ENCODE measurements at regions not wholly inside any gene's neighbourhood (a gene's known extent, or its start where the extent isn't known, plus 50 kb on each side); places are given as distances from the start of the nearest gene placed in this dataset.
A peak's percentile ranks its signal among the peaks of the same experiment; 100 is the strongest.

DNA sequence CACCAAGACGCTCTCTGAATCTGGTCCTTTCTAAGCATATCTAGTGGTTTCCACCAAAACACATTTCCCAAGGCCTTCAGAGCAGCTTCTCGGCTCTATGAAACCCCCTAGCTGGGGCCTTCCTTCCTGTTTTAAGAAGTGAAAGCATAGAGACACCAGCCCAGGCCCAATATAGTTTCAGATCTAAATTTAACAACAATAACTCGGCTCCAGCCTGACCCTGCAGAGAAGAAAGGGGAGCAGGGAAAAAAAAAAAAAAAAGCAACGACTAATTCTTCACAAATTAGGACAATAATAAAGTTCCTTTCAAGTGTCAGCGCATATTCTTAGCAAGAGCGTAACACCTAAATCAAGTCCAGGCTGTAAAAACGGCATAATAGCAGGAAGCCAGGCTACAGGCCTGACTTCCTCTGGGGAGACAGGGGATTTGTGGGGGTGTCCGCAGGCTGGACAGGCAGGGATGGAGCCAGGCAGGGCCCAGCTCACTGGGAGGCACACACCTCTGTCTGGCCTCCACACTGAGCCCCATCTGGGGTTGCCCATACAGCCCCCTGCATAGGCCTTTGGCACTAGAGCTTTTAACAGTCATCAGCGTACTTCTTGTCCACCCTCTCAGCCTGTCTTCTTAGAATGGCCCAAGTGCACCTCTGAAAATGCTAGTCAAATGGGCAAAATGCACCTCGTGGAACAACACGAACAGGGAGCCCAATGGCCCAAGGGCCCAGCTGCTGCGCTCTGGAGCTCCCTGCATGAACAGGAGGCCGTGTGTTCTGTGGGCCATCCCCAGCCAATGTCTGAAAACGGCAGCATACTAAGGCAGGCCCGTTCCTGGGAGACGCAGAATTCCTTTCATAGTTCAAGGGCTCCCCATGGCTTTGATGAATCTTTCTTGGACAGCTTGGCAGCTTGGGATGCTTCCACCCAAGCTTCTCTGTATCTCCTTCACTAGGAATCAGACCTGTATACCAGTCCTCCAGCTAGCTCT, 772.9 kb downstream of the MED13L start:
- no peak for DNase-seq

- no peak for DNase-seq
Observed at GRCh38 chr12:115500872-115501271, 776.6 kb downstream of the MED13L start.

DNA sequence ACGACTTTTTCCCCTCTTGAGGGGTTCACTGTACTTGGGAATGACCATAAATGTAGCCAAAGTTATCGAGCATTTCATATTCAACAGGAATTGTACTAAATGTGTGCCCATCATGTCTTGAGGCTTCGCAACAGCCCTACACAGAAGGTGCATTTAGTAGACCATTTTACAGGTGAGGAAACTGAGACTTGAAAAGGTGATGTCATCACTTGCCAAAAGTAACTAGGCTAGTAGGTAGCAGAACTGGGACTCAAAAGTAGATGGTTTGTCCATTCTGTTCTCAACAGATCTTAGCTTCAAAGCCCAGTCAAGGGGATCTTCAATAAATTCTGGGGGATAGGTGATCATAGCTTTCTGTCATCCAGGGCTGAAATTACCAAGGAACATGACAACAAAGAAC, 782.2 kb downstream of the MED13L start:
- no peak for DNase-seq

DNA sequence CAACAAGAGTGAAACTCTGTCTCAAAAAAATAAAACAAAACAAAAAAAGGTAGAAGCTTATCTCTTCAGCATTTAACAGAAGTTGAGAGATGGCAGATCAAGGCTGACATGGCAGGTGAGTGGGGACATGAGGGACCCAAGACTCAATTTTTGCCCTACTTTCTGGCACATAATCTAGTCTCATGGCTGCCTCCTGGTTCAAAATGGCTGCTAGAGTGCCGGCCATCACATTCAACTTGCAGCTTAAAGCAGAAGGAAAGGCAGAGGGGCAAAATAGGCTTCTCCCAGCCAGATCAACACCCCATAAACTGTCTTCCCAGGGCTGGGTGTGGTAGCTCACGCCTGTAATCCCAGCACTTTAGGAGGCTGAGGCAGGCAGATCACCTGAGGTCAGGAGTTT, 784.9 kb downstream of the MED13L start:
- DNase-seq, result no peak

- DNase-seq, result no peak
Observed at GRCh38 chr12:115491511-115492250, 785.8 kb downstream of the MED13L start.

DNA sequence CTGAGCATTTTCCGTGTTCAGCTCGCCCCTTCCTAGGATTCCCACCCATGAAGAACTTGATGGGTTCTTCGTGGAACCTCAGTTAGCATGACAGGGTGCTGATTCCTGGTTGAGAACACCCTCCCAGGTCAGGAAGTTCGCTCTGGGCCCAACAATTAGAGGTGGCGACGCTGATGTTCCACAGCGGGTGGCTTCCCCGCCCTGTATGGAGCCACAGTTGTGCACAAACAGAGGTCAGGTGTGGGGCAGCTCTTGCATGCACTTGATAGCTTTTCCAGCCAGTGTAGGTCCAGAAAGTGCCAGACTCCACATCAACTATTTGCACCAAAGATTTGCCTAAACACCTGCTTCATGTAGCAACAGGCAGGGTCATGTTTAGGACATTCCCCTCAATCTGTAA, 788.2 kb downstream of the MED13L start:
- no peak for DNase-seq

DNA sequence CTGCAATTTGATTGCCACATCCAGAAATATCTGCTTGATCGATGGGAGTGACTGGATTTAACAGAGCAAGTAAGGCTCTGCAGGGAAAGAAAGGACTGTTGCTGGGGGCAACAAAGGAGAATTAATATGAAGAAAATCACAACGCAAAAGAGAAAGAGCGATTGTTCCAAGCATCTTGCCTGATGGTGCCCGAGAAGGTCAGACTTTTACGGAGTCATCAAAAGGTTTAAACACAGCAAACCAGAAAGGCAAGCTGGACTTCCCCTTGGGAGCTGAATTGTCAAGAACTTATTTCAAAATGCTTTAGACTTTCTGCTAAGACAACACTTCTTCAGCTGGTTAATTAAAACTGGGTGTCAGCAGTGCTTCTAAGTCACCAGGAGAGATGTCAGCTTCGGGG, 791.5 kb downstream of the MED13L start:
- no peak for DNase-seq

GRCh38 chr12:115485503-115485902, 792.0 kb downstream of the MED13L start:
- no peak for DNase-seq

DNA sequence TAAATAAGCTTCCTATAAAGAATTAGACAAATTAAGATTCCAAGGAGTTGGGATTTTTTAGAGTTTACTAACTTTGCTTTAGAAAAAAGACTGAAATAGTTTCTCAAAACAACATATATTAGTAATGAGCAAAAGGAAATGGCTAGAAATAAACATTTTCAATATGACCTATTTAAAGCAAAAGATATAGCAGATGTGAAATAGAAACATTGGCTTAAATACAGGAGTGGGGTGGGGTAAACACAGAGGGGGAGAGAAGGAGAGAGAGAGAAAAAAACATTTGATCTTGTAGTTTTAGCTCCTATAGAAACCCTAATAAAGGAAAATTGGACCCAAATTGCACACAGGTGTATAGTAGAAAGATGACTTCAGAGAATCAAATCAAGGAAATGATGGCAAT, 794.5 kb downstream of the MED13L start:
- DNase-seq, result no peak

DNA sequence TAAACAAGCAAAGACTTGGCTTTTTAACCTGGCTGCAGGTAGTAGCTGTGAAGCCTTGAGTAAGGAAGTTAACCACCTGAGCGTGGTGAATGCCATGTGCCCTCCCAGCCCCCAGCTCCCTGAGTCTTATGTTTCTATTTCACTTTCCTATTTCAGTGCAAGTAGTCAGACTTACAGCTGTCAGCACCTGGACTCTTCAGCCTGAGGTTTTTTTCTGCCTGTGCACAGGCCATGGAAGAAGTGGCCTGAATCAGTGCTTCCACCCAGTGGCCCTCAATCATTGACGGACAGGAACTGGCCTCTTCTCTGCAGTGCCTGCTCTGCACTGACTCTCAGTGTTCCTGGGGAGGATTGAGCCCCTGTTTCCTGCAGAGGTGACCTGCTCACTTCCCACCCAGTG, 796.4 kb downstream of the MED13L start:
- no peak for DNase-seq

- no peak for DNase-seq
Observed at GRCh38 chr12:115478505-115478904, 794.5 kb upstream of the TBX3 start.

- no peak for DNase-seq
Observed at GRCh38 chr12:115474539-115475353, 790.8 kb upstream of the TBX3 start.

GRCh38 chr12:115473257-115473956, 789.4 kb upstream of the TBX3 start:
- DNase-seq, result no peak

GRCh38 chr12:115472852-115473251, 788.9 kb upstream of the TBX3 start:
- no peak for DNase-seq

- no peak for DNase-seq
Observed at GRCh38 chr12:115470977-115471376, 787.0 kb upstream of the TBX3 start.

DNA sequence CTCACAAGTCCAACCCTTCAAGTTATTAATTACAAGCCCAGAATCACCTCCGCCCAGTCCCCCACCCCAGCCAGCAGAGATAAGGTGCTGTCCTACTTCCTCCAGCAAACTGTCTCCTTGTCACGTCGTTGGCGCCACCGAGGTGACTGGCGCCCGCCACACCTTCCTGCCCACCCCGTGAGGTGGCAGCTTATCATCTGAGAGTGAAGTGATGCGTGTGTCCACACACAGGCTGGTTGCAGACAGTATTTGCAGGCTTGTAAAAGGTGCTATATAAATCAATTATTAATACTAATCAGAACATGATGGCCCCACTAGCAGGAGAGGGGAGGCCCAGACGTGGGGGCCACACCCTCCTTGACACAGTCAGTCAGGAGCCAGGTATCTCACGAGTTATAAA, 786.6 kb upstream of the TBX3 start:
- no peak for DNase-seq

DNA sequence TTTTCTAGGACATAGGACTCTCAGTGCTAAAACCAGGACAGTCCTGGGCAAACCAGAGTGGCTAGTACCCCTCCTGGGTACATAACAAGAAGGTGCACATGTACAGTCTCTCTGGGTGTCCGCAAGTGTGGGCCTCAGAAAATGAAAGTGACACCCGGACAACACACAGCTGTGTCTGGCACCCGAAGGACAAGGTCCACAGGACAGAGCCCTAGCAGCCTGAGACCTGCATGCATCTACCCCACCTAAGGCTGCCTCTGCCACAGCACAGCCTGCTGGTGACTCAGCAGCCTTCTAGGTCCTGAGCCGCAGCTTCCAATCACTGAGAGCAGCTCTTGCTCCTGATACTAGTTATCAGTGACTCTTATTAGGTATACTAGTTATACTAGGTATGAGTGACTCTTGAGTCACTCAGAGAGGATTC, 784.1 kb upstream of the TBX3 start:
- no peak for DNase-seq

- no peak for DNase-seq
Observed at GRCh38 chr12:115467531-115467930, 783.6 kb upstream of the TBX3 start.

GRCh38 chr12:115466076-115466475, 782.1 kb upstream of the TBX3 start:
- DNase-seq, result peak; percentile 43

GRCh38 chr12:115464661-115465060, 780.7 kb upstream of the TBX3 start:
- no peak for DNase-seq

DNA sequence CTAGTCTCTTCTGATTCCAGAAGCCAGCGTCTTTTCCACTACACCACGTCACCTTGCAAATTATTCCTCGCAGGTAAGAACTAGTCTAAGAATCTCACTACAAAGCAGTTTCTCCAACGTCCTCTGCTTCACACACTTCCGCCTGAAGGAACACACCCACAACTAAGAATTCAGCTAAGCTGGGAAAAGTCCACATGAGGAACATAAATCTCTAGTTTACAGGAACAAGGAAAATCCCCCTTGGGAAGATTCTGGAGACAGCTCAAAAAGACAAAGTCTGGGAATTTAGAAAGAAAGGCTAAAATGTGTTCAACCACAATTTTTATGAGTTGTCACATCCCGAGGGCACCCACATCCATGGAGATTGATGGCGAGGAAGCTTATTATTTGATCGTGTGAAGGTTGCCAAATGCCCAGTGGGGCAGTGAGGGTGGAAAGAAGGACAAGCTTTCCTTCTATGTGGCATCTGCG, 780.2 kb upstream of the TBX3 start:
- peak; percentile 61 for DNase-seq

GRCh38 chr12:115461401-115461800, 777.4 kb upstream of the TBX3 start:
- DNase-seq, result no peak

Measured in skin of body (tissue), 1 donor.